T-helper 2 cell treated with Interferon-gamma antibody and Interleukin-4, amounts not matched to agents 5 μg/mL and 100 μg/mL, for 36 hours (primary cell): ENCODE measurements at regions not wholly inside any gene's neighbourhood (a gene's known extent, or its start where the extent isn't known, plus 50 kb on each side); places are given as distances from the start of the nearest gene placed in this dataset.
"Not testable (repeated sequence)": the region's sequence is repeated elsewhere in the genome, so short reads cannot be mapped to it uniquely, and the experiment has no call there.

Experiments
- DNase-seq: peaks from one replicate; pipeline ENCODE4 v3.0.0; 2021; ENCODE audit warnings: low spot score
- H3K27ac Mint-ChIP-seq: one replicate; pipeline ENCODE4 v1.8.0; 2021; ENCODE audit warnings: mild to moderate bottlenecking, mixed read lengths
- H3K27me3 Mint-ChIP-seq: one replicate; pipeline ENCODE4 v1.8.0; 2021; ENCODE audit warnings: low read depth, mixed read lengths
- H3K36me3 Mint-ChIP-seq: one replicate; pipeline ENCODE4 v1.8.0; 2021; ENCODE audit warnings: low read depth, mixed read lengths
- H3K4me1 Mint-ChIP-seq: one replicate; pipeline ENCODE4 v1.8.0; 2021; ENCODE audit warnings: low read depth, mixed read lengths
- H3K4me3 Mint-ChIP-seq: one replicate; pipeline ENCODE4 v1.8.0; 2022; ENCODE audit warnings: mild to moderate bottlenecking, moderate library complexity, mixed read lengths
- H3K9me3 Mint-ChIP-seq: one replicate; pipeline ENCODE4 v1.8.0; 2021; ENCODE audit warnings: mixed read lengths

DNA sequence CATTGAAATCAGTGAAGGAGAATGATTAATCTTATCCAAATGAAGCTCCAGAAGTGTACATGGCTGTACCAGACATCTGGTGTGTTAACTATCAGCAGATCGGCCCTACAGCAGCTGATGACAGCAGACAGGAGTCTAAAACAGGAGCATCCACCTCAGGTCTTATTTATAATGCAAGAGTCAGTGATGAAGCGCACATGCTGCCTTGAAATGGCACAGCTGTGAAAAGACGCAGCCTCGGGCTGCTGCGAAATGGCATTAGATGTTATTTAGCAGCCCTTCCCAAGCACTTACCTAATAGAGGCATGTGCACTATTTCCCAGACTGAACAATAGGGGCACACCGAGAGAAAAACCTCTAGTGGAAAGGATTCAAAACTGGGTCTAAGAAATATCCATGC, 472.3 kb upstream of the CBLB start:
- Mint-ChIP-seq H3K9me3 (peaks cover 5% of the 10 kb centered on the region), H3K27me3 (no peaks in the 10 kb centered on the region), H3K27ac (no peak overlapping the region), H3K36me3 (peaks cover 4% of the 10 kb centered on the region), H3K4me1 (peaks cover 26% of the 10 kb centered on the region), H3K4me3 (no peak overlapping the region)
- no peak for DNase-seq

DNA sequence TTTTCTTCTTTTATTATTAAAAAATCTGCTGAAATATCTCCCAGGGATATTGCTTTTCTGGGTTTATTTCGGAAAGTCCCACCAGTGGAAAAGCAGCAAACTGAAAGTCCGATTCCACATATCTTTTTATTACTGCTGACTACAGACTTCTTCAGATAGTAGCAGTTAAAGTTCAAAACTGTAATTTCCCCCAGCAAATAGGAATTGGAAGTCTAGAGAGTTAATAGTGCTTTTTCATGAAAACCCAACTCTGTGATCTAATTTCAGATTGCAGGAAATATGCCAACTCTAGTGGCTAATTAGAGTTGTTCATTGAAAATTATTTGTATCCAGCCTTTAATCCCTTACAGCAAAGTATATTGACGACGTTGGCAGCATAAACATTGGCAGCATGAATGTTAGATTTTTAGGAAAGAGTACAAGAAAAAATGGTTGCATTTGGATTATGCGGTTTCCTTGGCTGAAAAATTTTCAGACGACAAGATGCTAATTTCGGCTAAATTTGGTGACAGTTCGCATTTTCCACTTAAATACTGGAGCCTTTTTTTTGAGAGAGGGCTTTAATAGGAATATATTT, 472.9 kb upstream of the CBLB start:
- Mint-ChIP-seq H3K4me1 (peaks cover 22% of the 10 kb centered on the region), H3K9me3 (peaks cover under 1% of the 10 kb centered on the region), H3K4me3 (no peak overlapping the region), H3K27me3 (no peaks in the 10 kb centered on the region), H3K36me3 (peaks cover under 1% of the 10 kb centered on the region), H3K27ac (no peak overlapping the region)
- no peak for DNase-seq

DNA sequence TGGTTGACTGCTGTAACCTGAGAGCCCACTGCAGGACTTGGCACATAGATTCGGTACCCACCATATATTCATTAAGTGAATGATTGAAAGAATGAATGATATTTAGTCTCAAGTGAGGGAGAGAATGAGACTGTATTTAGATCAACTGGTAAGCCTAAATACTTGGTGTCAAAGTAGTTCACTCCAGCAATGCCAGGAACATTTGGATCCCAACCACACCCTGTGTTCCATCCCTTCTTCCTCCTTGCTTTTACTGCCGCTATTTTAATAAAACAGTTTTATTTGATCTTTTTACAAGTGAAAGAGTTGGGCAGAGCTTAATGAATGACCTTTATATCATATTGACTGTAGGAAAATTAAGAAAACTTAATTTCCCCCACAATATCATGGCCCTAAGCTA, 473.6 kb upstream of the CBLB start:
- peaks cover 18% of the 10 kb centered on the region for H3K4me1 Mint-ChIP-seq
- no peaks in the 10 kb centered on the region for H3K36me3 Mint-ChIP-seq
- H3K9me3 Mint-ChIP-seq = no peaks in the 10 kb centered on the region
- no peak overlapping the region for H3K4me3 Mint-ChIP-seq
- H3K27ac Mint-ChIP-seq = no peak overlapping the region
- no peak for DNase-seq
- no peaks in the 10 kb centered on the region for H3K27me3 Mint-ChIP-seq

DNA sequence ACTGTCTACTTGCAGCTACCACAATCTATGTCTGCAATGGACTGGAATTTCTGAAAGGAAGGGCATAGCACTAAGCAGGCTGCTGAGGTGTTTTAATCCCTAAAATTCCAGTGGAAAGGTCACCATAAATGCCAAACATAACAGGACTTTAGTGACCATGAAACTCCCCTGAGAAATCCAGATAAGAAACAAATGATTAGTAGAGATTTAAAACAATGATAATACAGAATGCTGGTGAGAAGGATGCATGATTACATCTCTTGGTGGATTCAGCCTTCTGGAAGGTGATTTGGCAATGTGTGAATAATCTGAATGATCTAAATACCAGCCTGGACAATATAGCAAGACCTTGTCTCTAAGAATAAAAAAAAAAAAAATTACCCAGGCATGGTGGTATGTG, 475.0 kb upstream of the CBLB start:
- no peaks in the 10 kb centered on the region for H3K36me3 Mint-ChIP-seq
- H3K4me3 Mint-ChIP-seq = no peak overlapping the region
- no peak for DNase-seq
- H3K4me1 Mint-ChIP-seq = peaks cover 9% of the 10 kb centered on the region
- H3K27ac Mint-ChIP-seq = no peak overlapping the region
- H3K9me3 Mint-ChIP-seq = no peaks in the 10 kb centered on the region
- no peaks in the 10 kb centered on the region for H3K27me3 Mint-ChIP-seq

DNA sequence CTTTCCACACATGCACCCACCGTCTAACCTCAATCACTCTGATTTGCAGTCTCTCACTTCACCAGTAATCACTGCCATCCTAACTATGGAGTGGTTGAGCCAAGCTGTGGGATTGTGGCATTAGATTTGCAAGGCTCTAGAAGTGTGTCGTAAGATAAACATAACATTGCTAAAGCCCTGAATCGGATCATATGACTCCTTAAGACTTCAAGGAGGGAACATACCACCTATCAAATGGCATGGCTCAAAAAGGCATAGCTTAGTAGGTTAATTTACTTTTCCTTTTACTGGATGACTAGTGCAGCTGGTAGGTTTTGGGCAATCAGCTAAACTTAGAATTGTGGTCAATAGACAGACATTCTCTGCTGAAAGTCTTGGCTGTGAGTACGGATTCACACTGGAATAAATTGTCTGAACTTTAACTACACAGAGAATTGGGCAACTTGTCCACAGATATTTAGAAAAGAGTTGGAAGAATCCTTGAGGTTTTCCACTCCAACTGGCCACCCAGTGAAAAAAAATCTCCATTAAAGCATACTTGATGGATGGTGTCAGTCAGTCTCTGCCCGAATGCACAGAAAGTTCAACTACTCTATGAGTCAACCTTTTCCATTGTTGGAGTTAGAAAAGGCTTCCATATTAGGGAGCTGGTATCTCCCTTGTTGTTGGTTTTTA, 476.7 kb upstream of the CBLB start:
- Mint-ChIP-seq H3K27ac (no peak overlapping the region), H3K4me3 (no peak overlapping the region), H3K4me1 (peaks cover 16% of the 10 kb centered on the region), H3K9me3 (no peaks in the 10 kb centered on the region), H3K27me3 (no peaks in the 10 kb centered on the region), H3K36me3 (no peaks in the 10 kb centered on the region)
- DNase-seq = no peak

DNA sequence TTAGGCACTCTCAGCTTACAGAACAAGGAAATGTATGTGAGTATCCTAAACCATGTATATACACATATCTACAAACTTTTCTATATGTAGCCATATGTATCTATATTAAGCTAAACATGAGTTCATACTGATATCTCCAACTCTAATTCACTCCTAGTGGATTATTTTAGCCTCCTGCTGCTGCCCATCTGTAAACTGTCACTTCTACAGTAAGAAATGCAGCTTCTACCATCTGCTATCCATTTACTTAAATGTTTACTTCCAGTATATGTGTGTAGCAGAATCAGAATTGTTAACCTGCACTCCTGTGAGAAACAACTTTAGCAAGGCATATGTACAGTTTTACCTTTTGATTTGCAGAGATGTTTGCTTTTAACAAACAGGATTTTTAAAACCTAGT, 478.5 kb upstream of the CBLB start:
- Mint-ChIP-seq H3K27me3 (no peaks in the 10 kb centered on the region), H3K36me3 (no peaks in the 10 kb centered on the region), H3K9me3 (peaks cover 3% of the 10 kb centered on the region), H3K27ac (no peak overlapping the region), H3K4me3 (no peak overlapping the region), H3K4me1 (peaks cover 16% of the 10 kb centered on the region)
- DNase-seq = no peak

DNA sequence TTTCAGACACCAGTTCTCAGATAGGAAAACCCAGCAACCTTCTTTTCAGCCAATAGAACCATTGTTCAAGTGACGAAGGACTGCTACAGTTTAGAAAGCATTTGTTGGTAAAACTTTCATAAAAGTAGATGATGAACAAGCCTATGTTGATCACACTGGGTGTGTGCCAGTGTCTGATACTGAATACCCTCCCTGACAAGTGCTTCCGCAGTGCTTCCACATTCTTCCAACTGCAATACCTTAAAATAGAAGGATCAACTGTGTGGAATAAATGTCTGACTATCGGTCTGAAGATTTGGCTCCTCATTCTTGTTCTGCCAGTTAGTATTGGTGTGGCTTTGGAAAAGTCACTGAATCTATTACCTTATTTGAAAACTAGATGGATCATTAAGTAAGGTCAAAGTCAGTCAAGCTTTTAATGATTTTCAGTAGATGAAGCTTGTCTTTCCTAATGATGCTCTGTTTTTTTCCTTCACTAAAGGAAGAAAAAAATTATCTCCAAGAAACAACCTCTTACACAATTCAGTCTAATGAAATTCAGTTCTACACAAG, 479.4 kb upstream of the CBLB start:
- Mint-ChIP-seq H3K36me3 (no peaks in the 10 kb centered on the region), H3K4me1 (peaks cover 16% of the 10 kb centered on the region), H3K27ac (no peak overlapping the region), H3K4me3 (no peak overlapping the region), H3K9me3 (peaks cover 9% of the 10 kb centered on the region), H3K27me3 (no peaks in the 10 kb centered on the region)
- no peak for DNase-seq

DNA sequence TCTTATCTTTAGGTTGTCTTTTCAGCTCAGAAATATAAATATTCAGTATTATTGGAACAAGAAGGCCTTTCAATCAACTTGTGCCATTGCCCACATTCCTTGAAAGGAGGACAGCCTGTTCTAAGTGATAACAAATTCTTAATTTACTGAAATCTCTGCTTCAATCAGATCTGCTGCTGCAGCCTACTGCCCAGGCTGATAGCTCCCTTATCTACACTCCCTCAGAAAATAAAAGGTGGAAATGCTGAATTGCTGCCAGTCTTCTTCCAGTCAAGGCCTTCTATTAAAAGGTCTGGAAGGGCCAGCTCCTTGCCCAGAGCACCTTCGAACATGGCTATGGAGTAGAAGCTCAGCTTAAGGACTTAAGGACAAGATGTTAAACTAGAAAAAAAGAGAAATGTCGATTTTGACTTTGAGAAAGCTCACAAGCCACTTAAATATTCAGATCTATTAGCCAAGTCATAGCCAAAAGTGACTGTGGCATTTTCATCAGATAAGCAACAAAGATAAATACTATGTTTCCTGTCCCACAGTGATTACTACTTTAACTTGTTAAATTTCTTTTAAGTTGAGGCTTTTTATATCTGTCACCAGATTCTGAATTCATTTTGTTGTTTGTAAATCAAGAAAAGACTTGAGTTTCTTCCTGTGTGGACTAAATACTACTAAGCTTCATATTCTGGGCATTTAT, 480.5 kb upstream of the CBLB start:
- H3K4me1 Mint-ChIP-seq = peaks cover 16% of the 10 kb centered on the region
- no peak overlapping the region for H3K27ac Mint-ChIP-seq
- DNase-seq = no peak
- H3K9me3 Mint-ChIP-seq = peaks cover 20% of the 10 kb centered on the region
- H3K36me3 Mint-ChIP-seq = no peaks in the 10 kb centered on the region
- H3K4me3 Mint-ChIP-seq = peak overlapping the region; percentile 6
- no peaks in the 10 kb centered on the region for H3K27me3 Mint-ChIP-seq

DNA sequence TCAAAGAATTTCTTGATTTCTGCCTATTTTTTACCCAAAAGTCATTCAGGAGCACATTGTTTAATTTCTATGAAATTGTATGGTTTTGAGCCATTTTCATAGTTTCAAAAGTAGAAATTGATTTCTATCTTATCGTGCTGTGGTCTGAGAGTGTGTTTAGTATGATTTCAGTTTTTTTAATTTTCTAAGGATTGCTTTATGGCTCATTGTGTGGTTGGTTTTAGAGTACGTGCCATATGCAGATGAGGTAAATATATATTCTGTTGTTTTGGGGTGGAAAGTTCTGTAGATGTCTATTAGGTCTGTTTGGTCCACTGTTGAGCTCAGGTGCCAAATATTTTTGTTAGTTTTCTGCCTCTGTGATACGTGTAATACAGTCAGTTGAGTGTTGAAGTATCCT, 487.1 kb upstream of the CBLB start:
- Mint-ChIP-seq H3K36me3 (peaks cover 5% of the 10 kb centered on the region), H3K9me3 (peaks cover 52% of the 10 kb centered on the region), H3K4me1 (peaks cover 16% of the 10 kb centered on the region), H3K4me3 (no peak overlapping the region), H3K27ac (no peak overlapping the region), H3K27me3 (no peaks in the 10 kb centered on the region)
- no peak for DNase-seq

DNA sequence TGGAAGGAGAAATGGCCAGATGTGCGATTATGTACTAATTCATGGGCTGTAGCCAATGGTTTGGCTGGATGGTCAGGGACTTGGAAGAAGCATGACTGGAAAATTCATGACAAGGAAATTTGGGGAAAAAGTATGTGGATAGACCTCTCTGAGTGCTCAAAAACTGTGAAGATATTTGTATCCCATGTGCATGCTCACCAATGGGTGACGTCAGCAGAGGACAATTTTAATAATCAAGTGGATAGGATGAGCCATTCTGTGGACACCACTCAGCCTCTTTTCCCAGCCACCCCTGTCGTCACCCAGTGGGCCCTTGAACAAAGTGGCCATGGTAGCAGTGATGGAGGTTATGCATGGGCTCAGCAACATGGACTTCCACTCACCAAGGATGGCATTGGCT, 490.9 kb upstream of the CBLB start:
- H3K9me3 Mint-ChIP-seq = peaks cover 40% of the 10 kb centered on the region
- H3K36me3 Mint-ChIP-seq = peaks cover 4% of the 10 kb centered on the region

DNA sequence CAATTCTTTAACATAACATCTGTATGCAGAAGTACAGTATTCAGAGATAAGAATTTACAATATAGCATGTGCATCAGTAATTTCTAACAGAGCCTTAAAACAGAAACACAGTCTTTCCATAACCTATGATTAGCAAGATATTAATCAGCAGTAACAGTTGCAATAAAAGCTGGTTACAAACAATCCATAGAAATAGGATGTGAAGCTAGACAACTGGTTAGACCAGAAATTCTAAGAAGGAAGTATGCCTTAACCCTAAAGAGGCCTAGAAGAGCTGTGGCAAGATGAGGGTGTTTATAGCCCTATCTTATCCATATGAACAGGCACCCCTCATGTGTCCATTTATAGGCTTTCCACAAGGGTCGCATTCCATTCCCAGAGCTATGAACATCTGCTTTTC, 492.1 kb upstream of the CBLB start:
- not testable (repeated sequence) for H3K27me3 Mint-ChIP-seq, H3K27ac Mint-ChIP-seq, H3K4me3 Mint-ChIP-seq, DNase-seq, H3K36me3 Mint-ChIP-seq
- Mint-ChIP-seq H3K9me3 (peaks cover 45% of the 10 kb centered on the region), H3K4me1 (peaks cover 18% of the 10 kb centered on the region)

More for the DNA sequence above, 490.9 kb upstream of the CBLB start:
- Mint-ChIP-seq H3K4me1 (peaks cover 16% of the 10 kb centered on the region), H3K4me3 (no peak overlapping the region), H3K27ac (no peak overlapping the region), H3K27me3 (no peaks in the 10 kb centered on the region)
- DNase-seq = no peak

DNA sequence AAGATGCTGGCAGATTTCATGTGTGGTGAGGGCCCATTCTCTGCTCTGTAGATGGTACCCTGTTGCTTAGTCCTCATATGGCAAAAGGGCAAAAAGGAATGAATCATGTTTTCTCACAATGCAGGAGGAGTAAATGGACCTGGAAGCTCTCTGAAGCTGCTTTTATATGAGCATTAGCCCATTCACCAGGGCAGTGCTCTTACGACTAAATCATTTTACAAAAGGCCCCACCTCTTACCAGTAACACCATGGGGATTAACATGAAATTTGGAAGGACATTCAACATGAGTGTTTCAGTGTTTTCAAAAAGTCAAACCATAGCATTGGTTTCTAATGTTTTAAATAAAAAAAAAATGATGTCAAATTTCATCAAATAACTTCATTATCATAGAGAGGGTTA, 495.7 kb upstream of the CBLB start:
- no peaks in the 10 kb centered on the region for H3K27me3 Mint-ChIP-seq
- no peak overlapping the region for H3K27ac Mint-ChIP-seq
- peaks cover 7% of the 10 kb centered on the region for H3K4me1 Mint-ChIP-seq
- peaks cover 3% of the 10 kb centered on the region for H3K36me3 Mint-ChIP-seq
- peaks cover 20% of the 10 kb centered on the region for H3K9me3 Mint-ChIP-seq
- H3K4me3 Mint-ChIP-seq = no peak overlapping the region
- DNase-seq = no peak

DNA sequence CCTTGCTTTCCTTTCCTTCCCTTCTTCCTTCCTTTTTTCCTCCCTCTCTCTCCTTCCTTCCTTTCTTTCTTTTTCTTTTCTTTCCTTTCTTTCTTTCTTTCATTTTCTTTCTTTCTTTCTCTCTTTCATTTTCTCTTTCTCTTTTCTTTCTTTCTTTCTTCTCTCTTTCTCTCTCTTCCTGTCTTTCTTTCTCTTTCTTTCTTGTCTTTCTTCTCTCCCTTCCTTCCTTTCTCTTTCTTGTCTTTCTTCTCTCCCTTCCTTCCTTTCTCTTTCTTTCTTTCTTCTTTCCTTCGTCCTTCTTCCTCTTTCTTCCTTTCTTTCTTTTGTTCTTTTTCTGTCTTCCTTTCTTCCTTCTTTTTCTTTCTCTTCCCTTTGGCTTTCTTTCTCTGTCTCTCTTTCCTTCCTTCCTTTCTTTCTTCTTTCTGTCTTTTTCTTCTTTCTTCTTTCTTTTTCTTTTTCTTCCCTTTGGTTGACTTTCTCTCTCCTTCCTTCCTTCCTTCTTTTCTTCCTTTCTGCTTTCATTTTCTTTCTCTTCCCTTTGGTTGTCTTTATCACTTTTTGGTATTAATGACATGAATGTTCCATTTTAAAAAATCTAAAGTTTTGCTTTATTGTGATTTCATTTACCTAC, 496.4 kb upstream of the CBLB start:
- no peak for DNase-seq
- no peaks in the 10 kb centered on the region for H3K27me3 Mint-ChIP-seq
- peaks cover 3% of the 10 kb centered on the region for H3K36me3 Mint-ChIP-seq
- H3K4me1 Mint-ChIP-seq = peaks cover 7% of the 10 kb centered on the region
- peak overlapping the region; percentile 63 for H3K27ac Mint-ChIP-seq
- peak overlapping the region; percentile 10 for H3K4me3 Mint-ChIP-seq
- H3K9me3 Mint-ChIP-seq = peaks cover 18% of the 10 kb centered on the region

DNA sequence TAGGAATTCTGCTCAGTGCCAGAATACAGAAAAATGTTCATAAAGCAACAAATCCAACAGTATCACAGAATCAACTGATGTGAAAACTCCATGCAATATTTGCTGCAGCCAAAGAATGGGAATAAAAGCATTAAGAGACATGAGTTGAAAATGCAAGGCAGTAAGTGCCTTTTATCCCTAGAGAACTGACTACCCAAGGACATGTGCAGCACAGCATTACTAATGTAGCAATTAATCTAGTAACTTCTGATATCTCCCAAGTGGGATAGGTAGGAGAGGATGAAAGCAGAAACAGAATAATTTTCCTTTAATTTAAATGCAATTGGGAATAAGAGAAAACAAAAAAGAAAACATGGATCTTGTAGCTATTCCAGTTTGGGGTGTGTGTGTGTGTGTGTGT, 497.5 kb upstream of the CBLB start:
- no peak overlapping the region for H3K4me3 Mint-ChIP-seq
- H3K9me3 Mint-ChIP-seq = peaks cover 18% of the 10 kb centered on the region
- H3K27me3 Mint-ChIP-seq = no peaks in the 10 kb centered on the region
- DNase-seq = no peak
- no peak overlapping the region for H3K27ac Mint-ChIP-seq
- peaks cover 7% of the 10 kb centered on the region for H3K4me1 Mint-ChIP-seq
- H3K36me3 Mint-ChIP-seq = peaks cover 3% of the 10 kb centered on the region
